HEK293T (cell line): ENCODE measurements at regions not wholly inside any gene's neighbourhood (a gene's known extent, or its start where the extent isn't known, plus 50 kb on each side); places are given as distances from the start of the nearest gene placed in this dataset.

ENCODE experiments used
- CTCF ChIA-PET: fragments of 350-600 bp; formaldehyde crosslinking; extraction: SDS; loops from one replicate; lab custom pipeline; 2021; ENCODE audit warnings: antibody characterized with exemption, inconsistent platforms; lab: Yijun Ruan, JAX
- POLR2A ChIA-PET: fragments of 350-600 bp; formaldehyde crosslinking; extraction: SDS; loops from one replicate; lab custom pipeline; 2020; ENCODE audit warnings: antibody characterized with exemption, inconsistent platforms; lab: Yijun Ruan, JAX
- DNase-seq: peaks from one replicate; pipeline ENCODE4 v3.0.0; 2012; ENCODE audit warnings: mixed read lengths; ENCODE audit errors: extremely low spot score
- ARNT ChIP-seq: fragments of 450-650 bp; IDR thresholded peaks from 2 replicates; pipeline ENCODE4 v1.6.1; 2017; ENCODE audit warnings: mild to moderate bottlenecking
- BHLHE40 ChIP-seq: fragments of 450-650 bp; IDR thresholded peaks from 2 replicates; pipeline ENCODE4 v1.6.1; 2016; ENCODE audit warnings: mild to moderate bottlenecking, moderate library complexity, borderline replicate concordance
- CTBP1 ChIP-seq: fragments of 450-650 bp; IDR thresholded peaks from 2 replicates; pipeline ENCODE4 v1.6.1; 2016; ENCODE audit warnings: borderline replicate concordance
- ELF4 ChIP-seq: fragments of 450-650 bp; IDR thresholded peaks from 2 replicates; pipeline ENCODE4 v1.6.1; 2017; ENCODE audit warnings: antibody characterized with exemption
- FOXA1 ChIP-seq: fragments of 450-650 bp; IDR thresholded peaks from 2 replicates; pipeline ENCODE4 v1.6.1; 2016; ENCODE audit warnings: mild to moderate bottlenecking
- FOXK2 ChIP-seq: fragments of 450-650 bp; IDR thresholded peaks from 2 replicates; pipeline ENCODE4 v1.6.1; 2016; ENCODE audit warnings: mild to moderate bottlenecking
- FOXM1 ChIP-seq: fragments of 450-650 bp; IDR thresholded peaks from 2 replicates; pipeline ENCODE4 v1.6.1; 2017; ENCODE audit warnings: mild to moderate bottlenecking, borderline replicate concordance
- HDGF ChIP-seq: fragments of 450-650 bp; IDR thresholded peaks from 2 replicates; pipeline ENCODE4 v1.6.1; 2017; ENCODE audit warnings: antibody characterized with exemption, borderline replicate concordance
- L3MBTL2 ChIP-seq: fragments of 450-650 bp; conservative IDR thresholded peaks from 2 replicates; pipeline ENCODE4 v1.6.1; 2016; ENCODE audit warnings: mild to moderate bottlenecking
- LEF1 ChIP-seq: fragments of 450-650 bp; IDR thresholded peaks from 2 replicates; pipeline ENCODE4 v1.6.1; 2017; ENCODE audit warnings: mild to moderate bottlenecking, borderline replicate concordance
- NFRKB ChIP-seq: fragments of 450-650 bp; IDR thresholded peaks from 2 replicates; pipeline ENCODE4 v1.6.1; 2016; ENCODE audit warnings: mild to moderate bottlenecking, moderate library complexity
- PKNOX1 ChIP-seq: fragments of 450-650 bp; IDR thresholded peaks from 2 replicates; pipeline ENCODE4 v1.6.1; 2016
- SP1 ChIP-seq: fragments of 450-650 bp; IDR thresholded peaks from 2 replicates; pipeline ENCODE4 v1.6.1; 2017
- SUZ12 ChIP-seq: fragments of 450-650 bp; IDR thresholded peaks from 2 replicates; pipeline ENCODE4 v1.6.1; 2016; ENCODE audit warnings: mild to moderate bottlenecking
- TARDBP ChIP-seq: fragments of 450-650 bp; IDR thresholded peaks from 2 replicates; pipeline ENCODE4 v1.6.1; 2016
- ZNF384 ChIP-seq: fragments of 450-650 bp; IDR thresholded peaks from 2 replicates; pipeline ENCODE4 v1.6.1; 2016

GRCh38 chr2:226151157-226151556 is 648.5 kb downstream of the IRS1 start:
- no peak for TF ChIP-seq L3MBTL2
- no peak for TF ChIP-seq LEF1
- POLR2A ChIA-PET: no interaction called here
- CTCF ChIA-PET: no interaction called here
- no peak for DNase-seq

DNA sequence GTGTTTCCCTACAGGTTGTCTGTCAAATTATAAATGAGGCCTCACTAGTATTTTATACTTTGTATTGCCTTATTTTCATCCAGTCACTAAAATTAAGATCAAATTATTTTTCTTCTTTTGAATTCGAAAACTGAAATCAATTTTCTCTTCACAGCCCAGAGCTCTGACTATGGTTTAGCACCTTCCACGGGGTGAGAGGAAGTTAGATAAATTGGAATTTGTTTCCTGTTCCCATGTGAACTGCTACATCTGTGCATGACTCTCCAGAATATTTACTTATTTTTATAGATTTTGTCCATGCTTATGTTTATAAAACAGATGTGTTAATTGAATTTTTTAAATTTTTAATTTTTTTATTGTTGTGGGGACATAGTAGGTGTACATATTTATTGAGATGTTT is 656.5 kb downstream of the IRS1 start:
- TF ChIP-seq ARNT (no peak), FOXA1 (no peak), SP1 (no peak), TARDBP (no peak), BHLHE40 (no peak), FOXM1 (no peak), ELF4 (no peak), HDGF (no peak), PKNOX1 (no peak), LEF1 (no peak)
- no peak for DNase-seq
- POLR2A ChIA-PET: no interaction called here
- CTCF ChIA-PET: no interaction called here

DNA sequence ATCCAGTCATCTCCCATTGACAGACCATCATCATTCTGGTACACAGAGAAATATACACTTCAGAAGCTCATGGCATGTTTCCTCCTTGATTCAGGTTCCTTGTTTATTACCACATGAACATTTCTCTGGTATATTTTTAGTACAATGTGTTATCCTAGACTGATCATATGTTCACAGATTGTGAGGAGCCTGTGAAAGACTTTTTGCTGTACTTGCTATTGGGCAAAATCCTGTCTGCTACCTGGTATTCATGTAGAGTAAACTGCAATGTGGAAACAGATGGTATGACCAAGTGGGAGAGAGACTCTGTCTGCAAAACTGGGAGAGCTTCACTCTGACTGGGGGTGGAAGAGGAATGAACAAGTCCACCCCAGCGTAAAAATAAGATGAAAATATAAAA is 657.2 kb downstream of the IRS1 start:
- TF ChIP-seq LEF1: no peak
- TF ChIP-seq PKNOX1: no peak
- no peak for TF ChIP-seq ARNT
- TF ChIP-seq FOXM1: no peak
- no peak for TF ChIP-seq CTBP1
- no peak for TF ChIP-seq NFRKB
- no peak for TF ChIP-seq ELF4
- no peak for TF ChIP-seq SUZ12
- TF ChIP-seq FOXK2: no peak
- TF ChIP-seq BHLHE40: no peak
- no peak for TF ChIP-seq SP1
- TF ChIP-seq TARDBP: no peak
- TF ChIP-seq ZNF384: no peak
- TF ChIP-seq HDGF: no peak
- no peak for TF ChIP-seq FOXA1
- POLR2A ChIA-PET: no interaction called here
- CTCF ChIA-PET: no interaction called here
- no peak for DNase-seq

DNA sequence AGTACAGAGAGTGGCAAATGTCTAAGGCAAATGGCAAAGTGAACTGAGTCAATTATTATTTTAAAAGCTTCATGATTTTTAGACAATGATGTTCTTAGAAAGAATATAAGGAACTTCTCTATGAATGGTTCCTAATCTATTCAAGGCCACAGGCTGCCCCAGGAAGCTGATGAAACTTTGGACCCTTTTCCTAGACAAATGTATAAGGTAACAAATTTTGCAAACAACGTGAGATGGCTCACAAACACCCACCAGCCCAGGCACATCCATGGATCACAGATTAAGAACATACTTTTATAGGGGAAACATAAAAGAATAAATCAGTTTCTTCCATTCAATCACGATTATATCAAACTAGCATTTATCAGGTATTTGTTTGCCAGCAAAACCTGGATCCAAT is 659.0 kb downstream of the IRS1 start:
- TF ChIP-seq BHLHE40: no peak
- TF ChIP-seq SP1: no peak
- TF ChIP-seq L3MBTL2: no peak
- TF ChIP-seq TARDBP: no peak
- TF ChIP-seq ZNF384: no peak
- TF ChIP-seq FOXK2: no peak
- TF ChIP-seq SUZ12: no peak
- no peak for TF ChIP-seq ARNT
- TF ChIP-seq PKNOX1: no peak
- TF ChIP-seq CTBP1: no peak
- TF ChIP-seq HDGF: no peak
- TF ChIP-seq ELF4: no peak
- TF ChIP-seq LEF1: no peak
- no peak for TF ChIP-seq FOXM1
- TF ChIP-seq NFRKB: no peak
- no peak for TF ChIP-seq FOXA1
- ChIA-PET CTCF (no interaction called here), POLR2A (no interaction called here)
- DNase-seq: no peak

GRCh38 chr2:226139759-226140158 is 659.9 kb downstream of the IRS1 start:
- TF ChIP-seq CTBP1 (no peak), FOXA1 (no peak), FOXM1 (no peak), PKNOX1 (no peak), NFRKB (no peak), ELF4 (no peak), SP1 (no peak), L3MBTL2 (no peak), TARDBP (no peak), ARNT (no peak), ZNF384 (no peak), SUZ12 (no peak), FOXK2 (no peak), HDGF (no peak), LEF1 (no peak), BHLHE40 (no peak)
- POLR2A ChIA-PET: no interaction called here
- CTCF ChIA-PET: no interaction called here
- DNase-seq: no peak

DNA sequence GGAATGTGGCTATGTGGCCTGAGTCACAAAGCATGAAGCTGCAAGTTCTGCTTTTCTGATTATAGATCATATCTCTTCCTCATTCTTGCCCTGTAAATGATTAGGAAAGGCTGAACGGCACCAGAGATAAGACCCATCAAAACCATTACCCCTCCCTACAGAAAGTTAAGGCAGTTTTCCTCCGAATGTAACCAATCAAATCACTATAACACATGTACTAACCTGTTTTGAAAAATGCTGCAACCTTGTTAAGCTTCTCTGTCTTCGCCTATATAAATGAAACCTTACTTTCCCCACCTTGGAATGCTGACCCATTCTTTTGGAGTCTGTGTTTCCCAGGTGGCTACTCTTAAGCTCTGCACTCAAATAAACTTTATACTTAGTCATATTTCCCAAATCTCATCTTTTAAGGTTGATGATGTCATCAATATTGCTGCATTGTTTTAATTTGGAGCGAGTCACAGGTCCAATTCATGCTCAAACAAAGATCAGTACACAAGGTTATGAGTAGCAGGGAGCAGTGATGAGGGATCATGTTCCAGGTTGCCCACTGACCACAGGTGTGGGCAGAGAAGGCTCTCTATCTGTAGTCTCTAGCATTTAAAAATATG is 662.3 kb downstream of the IRS1 start:
- no peak for DNase-seq
- CTCF ChIA-PET: no interaction called here
- POLR2A ChIA-PET: no interaction called here
- TF ChIP-seq CTBP1 (no peak), ZNF384 (no peak), NFRKB (no peak), FOXM1 (no peak), FOXA1 (no peak), SUZ12 (no peak), ELF4 (no peak), SP1 (no peak), L3MBTL2 (no peak), PKNOX1 (no peak), ARNT (no peak), HDGF (no peak), BHLHE40 (no peak)
